PC-3 (cell line): ENCODE measurements at regions not wholly inside any gene's neighbourhood (a gene's known extent, or its start where the extent isn't known, plus 50 kb on each side); places are given as distances from the start of the nearest gene placed in this dataset.

Experiments used
- CTCF ChIP-seq: fragments of 300-600 bp; sonication (generic); conservative IDR thresholded peaks from 2 replicates; pipeline ENCODE4 v1.5.1; 2017; ENCODE audit warnings: antibody characterized with exemption, low read depth, mild to moderate bottlenecking, low read length
- EZH2 ChIP-seq: fragments of 300-600 bp; sonication (generic); IDR thresholded peaks from one replicate; pipeline ENCODE4 v1.6.1; 2017; ENCODE audit warnings: antibody characterized with exemption, mild to moderate bottlenecking, low read length; ENCODE audit not compliant: unreplicated experiment
- EZH2phosphoT487 ChIP-seq: fragments of 300-600 bp; sonication (generic); IDR thresholded peaks from 2 replicates; pipeline ENCODE4 v1.6.1; 2018; ENCODE audit warnings: mild to moderate bottlenecking, antibody characterized with exemption, low read length, borderline replicate concordance

DNA sequence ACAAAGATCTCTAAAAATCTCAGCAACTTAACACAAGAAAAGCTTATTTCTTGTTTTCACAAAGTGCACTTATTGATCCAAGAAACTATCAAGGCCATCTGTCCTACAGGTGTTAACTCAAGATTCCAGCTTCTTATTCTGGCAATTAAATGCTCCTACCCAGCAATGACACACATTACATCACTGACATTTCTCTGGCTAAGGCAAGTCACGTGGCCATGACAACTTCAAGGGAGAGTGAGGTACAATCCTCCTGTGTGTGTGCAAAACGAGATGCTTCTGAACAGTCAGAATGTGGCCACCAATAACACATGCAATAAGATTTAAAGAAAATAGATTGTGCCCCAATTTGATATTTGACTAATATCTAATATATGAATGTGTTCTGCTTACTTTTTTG is 169.3 kb upstream of the BTBD3 start:
- TF ChIP-seq CTCF (no peak), EZH2 (no peak), EZH2phosphoT487 (no peak)
